Right renal pelvis (tissue), 4 donors: ENCODE measurements at regions not wholly inside any gene's neighbourhood (a gene's known extent, or its start where the extent isn't known, plus 50 kb on each side); places are given as distances from the start of the nearest gene placed in this dataset.
"Not testable (repeated sequence)": the region's sequence is repeated elsewhere in the genome, so short reads cannot be mapped to it uniquely, and the experiment has no call there.

Experiments used
- DNase-seq, 4 donors: peaks; one replicate each; pipeline ENCODE4 v3.0.0-alpha.2; 2013; ENCODE audit warnings: low read depth in 4 of 4, low spot score in 3 of 4, missing footprints in 1 of 4

DNA sequence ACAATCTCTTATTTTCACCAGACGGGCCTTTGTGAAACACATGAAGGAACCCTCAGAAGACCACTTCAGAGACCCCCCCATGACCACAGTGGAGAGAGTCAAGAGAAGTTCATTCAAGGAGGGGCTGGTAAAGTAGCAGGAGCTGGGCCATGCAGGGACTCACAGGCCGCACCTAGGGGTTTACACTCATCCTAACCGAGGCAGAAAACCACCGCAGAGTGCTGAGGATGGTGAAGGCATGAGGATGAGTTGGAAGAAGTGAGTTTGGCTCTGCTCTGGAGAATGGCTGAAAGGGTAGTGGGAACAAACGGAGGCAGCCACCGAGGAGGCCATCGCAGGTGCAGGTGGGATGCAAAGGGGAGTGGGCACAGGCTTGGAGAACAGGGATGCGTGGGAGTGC lies 1046.9 kb downstream of the UQCRFS1 start:
- no peak for DNase-seq

DNA sequence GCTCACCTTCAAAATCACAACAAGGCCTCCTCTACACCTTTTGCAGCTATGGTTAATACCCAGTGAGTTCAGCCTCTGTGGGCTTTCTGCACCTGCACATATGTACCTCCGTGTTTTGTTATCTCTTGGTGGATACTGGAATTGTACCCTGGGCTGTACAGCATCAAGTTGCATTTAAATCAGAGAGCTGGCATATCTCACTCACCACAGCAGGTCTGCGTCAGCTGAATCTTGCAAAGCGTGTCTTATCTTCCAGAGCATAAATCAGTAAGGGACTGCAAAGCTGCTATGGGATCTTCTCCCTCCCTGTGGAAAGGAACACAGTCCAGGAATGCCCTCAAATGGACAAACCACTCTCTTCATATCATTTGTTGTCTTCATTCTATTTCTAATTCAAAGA lies 1048.7 kb downstream of the UQCRFS1 start:
- DNase-seq = no peak

DNA sequence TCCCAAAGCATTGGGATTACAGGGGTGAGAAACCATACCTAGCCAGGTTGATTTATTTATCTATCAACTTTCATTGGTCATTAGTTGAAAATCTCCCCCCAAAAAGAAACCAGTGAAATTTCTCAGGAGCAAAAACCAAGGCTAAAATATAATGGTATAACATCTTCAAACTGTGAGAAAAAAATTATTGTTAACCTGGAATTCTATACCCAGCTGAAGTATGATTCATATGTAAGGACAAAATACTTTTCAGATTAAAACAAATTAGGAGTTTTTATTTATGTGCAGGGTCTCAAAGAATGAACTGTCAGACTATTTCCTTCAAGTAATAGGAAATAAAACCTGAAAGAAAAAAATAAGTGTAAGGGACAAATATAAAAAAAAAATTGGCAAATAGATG lies 1053.9 kb downstream of the UQCRFS1 start:
- DNase-seq = no peak

DNA sequence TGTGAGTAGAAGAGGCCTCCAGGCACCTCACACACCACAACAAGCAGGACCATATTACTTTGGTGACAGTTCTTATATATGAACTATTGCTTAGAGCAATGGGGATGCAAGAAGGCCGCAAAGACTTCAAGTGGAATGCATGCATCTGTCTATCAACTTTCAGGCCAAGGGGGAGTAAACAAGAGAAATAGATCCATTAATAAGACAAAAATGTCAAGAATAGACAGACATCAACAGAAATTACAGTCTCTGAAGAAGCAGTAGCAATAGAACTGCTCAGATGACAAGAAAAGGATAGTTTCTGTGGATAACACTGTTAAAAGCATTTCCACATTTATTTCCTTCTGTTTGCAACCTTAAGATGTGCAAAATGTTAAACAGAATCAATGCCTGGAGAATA lies 1057.7 kb downstream of the UQCRFS1 start:
- no peak for DNase-seq

DNA sequence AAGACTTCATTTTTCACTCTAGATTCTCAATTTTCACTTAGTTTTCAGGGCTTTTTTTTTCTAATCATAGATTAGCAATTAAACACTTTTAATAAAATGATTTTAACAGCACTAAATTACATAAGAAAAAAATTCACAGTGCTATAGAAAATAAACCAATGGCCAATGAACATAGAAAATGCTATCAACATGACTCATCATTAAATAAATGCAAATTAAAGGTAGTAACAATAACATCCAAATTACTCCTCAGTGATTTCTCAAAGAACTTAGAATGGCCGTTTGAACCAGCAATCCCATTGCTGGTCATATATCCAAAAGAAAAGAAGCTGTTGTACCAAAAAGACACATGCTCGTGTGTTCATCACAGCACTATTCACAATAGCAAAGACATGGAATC lies 1058.9 kb downstream of the UQCRFS1 start:
- no peak for DNase-seq

DNA sequence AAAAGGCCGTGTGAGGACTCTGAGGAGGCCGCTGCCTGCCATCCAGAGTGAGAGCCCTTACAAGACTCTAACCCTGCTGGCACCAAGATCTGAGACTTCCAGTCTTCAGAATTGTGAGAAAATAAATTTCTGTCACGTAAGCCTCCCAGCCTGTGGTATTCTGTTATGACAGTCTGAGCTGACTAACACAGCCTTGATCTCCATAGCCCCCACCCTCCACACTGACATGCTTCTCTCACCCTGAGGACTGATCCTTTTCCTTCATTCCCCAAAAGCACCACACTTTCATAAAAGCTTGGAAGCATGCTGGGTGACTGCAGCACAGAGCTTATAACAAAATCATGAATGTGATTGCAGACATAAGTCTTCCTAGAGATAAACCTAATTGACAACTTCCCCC lies 1059.8 kb downstream of the UQCRFS1 start:
- DNase-seq = no peak

DNA sequence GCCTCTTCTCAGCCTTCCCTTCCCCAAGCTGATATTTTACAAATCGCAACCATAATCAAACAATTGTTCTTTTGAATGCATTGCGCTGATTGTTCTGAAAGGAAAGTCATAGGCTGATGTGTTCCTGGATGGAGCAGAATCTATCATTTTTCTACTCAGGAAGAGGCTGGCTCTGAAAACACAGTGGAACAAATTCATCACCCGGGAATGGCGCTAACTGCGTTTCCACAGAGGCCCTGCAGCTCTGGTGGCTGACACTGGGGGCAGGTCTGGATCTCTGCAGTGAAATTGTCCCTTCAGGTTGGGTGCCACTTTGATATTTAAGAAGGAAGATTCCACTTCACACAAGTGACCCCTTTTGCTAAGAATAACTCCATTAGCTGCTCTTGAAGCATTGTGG lies 1060.8 kb downstream of the UQCRFS1 start:
- DNase-seq = no peak

DNA sequence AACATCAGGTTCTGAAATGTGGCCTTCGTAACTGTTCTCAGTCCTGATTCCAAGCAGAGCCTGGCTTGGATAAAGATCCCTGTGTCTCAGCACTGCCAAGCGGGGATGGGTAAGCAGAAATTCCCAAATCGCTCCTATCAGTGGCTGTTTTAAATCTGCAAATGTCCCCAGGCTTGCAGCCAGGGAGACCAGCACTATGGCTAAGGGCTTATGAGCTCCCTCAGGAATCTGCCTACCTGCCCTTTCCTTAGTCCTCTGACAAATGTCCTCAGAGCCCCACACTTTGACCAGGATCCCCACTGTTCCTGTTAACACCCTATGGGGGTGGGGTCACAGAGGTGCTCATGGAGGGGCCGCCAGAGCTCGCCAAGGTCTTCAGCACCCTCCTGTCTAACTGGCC lies 1062.8 kb downstream of the UQCRFS1 start:
- no peak for DNase-seq

DNA sequence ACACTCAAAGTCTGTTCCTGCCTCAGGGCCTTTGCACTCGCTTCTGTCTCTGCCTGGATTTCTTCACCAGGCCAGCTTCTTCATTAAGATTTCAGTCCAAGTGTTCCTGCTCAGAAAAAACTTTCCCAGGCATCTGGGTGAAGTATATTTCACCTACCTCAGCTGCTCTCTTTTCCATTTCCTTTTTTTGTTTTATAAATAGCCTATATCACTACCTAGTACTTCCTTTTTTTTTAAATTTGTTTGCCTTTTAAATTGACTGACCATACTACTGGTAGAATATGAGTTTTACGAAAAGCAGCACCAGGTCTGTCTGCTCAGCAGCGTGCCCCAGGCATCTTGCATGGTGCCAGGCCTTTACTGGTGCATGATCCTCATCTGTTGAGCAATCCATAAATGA lies 1064.4 kb downstream of the UQCRFS1 start:
- DNase-seq = no peak

DNA sequence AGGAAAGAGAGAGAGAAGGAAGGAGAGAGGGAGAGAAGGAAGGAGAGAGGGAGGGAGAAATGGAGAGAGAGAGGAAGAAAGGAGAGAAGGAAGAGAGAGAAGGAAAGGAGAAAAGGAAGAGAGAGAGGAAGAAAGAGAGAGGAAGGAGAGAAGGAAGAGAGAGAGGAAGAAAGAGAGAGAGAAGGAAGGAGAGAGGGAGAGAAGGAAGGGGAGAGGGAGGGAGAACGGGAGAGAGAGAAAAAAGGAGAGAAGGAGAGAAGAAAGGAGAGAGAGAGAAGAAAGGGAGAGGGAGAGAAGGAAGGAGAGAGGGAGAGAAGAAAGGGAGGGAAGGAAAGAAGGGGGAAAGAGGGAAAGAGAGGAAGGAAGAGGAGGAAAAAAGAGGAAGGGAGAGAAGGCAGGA lies 1070.7 kb downstream of the UQCRFS1 start:
- DNase-seq = no peak

DNA sequence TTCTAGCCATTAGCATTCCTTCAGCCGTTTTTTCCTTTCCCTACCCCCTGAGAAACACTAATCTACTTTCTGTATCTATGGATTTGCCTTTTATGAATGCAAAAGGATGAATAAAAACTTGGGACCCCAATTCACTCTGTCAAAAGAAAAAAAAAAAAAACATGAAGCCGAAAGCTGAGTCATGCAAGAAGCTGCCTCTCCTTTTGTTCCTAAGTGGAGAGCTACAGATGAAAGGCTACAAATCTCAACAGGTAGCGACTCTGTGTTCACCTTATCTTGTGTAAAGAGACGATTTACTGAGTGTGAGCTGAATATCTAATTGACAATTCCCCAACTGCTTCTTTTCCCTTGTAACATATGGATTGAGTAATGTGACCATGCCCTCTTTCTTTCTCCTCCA lies 1072.8 kb downstream of the UQCRFS1 start:
- DNase-seq = no peak

DNA sequence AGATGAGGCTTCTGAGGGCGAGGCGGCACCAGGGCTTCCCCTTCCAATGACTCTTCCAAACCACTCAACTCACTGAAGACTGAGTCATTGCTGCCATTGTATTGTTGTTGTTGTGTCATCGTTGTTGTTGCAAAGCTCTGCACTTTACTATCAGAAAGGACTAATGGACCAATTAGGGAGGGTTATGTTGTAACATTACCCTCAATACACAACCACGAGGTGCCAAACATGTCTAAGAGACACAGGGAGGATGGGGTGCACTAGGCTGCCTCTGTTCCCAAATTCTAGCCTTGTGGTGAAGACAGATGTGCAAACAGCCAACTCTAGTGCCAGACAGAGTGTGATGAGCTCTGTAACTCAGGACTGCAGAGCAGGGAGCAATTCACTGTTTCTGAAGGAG lies 1075.2 kb downstream of the UQCRFS1 start:
- no peak for DNase-seq

DNA sequence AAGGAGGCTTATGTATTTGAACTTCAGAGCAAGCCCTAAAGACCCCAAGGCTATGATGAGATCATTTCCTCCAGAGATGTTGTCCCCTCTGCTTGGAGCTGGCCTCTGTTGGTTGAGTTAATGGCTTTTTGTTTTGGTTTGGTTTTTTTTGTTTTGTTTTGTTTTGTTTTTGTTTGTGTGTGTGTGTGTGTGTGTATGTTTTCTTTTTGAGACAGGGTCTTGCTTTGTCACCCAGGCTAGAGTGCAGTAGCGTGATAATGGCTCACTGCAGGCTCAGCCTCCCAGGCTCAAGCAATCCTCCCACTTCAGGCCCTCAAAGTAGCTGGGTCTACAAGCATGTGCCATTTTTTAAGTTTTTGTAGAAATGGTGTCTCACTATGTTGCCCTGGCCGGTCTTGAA lies 1076.2 kb downstream of the UQCRFS1 start:
- DNase-seq = no peak

DNA sequence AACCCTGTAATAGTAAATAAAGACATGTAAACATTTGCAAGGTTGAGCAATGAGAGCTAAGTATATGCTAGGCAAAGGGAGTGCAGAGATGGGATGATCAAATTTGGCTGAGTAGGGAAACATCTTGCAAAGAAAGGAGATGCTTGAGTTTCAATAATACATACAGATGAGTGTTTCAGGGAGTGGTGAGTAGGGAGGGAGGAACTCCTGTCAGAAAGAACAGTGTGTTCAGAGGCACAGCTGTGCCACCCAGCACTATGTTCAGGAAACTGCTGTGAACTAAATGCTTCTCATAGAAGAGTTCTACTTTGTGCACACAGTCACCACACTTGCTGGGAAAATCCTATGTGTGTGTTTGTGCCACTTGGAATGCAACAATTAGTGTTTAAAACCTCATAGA lies 1077.1 kb downstream of the UQCRFS1 start:
- no peak for DNase-seq

DNA sequence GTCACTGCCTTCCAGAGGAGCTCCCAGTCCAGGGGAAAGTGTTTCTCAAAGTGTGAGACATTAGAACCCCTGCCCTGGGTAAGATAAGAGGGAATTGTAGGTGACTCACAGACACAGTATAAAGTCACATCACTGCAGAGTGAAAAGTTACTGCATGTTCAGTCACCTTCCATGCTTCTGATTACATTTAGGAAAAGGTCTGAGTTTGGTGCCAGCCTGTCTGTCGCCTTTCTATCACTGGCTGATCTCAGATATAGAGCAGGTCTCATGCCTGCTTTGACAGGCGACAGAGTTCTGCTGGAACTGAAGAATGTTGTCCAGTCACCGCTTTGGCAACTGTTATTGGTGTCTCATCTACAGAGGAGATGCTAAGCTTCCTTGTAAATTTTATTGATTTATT lies 1078.6 kb downstream of the UQCRFS1 start:
- DNase-seq = no peak

DNA sequence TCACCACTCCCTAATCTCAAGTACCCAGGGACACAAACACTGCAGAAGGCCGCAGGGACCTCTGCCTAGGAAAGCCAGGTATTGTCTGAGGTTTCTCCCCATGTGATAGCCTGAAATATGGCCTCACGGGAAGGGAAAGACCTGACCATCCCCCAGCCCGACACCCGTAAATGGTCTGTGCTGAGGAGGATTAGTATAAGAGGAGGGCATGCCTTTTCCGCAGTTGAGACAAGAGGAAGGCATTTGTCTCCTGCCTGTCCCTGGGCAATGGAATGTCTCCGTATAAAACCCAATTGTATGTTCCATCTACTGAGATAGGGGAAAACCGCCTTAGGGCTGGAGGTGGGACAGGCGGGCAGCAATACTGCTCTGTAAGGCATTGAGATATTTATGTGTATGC lies 1082.1 kb downstream of the UQCRFS1 start:
- DNase-seq = not testable (repeated sequence)

DNA sequence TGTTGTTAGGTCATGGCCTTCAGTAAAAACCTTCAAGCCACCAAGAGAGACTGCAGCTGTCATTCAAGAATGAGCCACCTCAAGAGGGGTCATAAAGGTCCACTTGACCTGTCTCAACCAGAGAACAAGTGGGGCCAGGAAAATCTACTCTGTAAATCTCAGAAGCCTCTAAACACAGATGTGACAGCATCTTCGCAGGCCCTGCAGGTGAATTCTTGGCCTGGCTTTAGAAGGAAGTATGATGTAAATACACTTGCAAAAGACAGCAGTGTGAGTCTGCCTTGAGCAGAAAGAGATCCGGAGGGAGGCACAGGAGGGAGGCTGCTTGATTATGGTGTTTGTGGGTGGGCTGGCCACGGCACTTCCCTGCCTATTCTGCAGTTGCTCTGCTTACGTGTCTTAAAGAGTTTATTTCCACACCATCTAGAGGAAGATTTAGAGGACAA lies 1082.9 kb downstream of the UQCRFS1 start:
- no peak for DNase-seq

DNA sequence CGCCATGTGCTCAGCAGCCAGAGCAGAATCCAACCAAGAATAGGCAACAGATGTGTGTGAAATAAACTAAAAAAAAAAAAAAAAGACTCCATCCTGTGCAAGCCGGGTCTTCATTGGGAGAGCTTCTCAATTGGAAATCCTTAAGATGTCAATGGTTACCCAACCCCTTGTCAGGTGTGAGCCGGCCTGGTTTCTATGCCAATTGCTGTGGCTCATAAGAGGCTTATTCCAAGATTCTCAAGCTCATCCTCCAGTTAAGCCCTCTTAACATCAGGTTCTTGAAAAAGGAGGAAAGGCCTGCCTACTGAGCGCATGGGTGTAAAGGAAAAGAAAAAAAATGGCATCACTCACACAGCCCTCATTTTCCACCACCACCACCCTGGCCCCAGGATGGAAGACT lies 1084.6 kb downstream of the UQCRFS1 start:
- no peak for DNase-seq

DNA sequence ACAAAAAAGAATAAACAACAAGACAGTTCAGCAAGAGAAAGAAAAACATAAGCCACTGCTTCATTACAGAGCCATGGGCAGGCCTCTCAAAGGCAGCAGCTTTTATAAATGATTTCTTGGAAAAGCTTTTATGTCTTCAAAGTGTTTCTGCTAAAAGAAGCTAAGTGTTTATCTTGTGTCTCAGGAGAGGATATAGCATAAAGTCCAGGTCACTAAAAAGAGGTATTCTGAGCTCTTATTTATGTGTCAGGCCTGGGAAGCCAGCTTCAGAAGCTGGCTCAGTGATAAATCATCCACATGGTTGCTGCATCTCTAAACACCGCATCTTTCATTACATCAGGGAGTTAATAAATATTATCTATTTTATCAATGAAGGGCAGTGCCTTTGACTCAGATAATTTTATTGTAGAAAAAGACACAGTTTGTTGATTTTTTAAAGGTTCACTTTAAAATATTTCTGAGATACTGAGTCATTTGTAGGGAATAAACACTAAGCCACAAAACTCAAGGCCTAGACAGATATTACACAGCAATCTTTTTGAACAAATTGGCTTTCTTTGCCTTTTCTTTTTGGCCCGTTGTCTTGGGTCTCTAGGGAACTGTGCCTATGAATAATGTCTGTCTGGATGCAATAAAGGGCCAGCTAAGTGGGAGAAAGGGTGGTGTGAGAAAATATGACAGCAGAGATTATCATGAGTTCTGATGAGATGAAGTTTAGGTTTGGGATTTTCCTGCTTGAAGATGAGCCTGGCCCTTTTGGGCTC lies 1086.6 kb downstream of the UQCRFS1 start:
- no peak for DNase-seq

DNA sequence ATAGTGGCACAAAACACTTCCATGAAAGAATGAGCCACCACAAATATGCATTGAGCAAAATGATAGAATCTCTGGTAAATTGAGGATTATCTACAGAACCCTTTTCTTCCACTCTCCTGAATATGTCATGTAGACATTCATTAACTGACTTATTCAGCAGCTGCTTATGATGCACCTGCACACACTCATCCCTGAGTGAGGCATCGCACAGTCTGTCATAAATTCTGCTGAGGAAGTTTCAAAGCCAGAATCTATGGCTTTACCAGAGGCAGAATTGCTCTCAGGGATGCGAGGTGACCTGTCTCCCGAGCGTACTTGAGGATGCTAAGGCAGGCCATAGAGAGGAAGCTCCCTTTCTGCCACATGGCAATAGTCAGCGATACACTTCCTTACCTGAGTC lies 1090.2 kb downstream of the UQCRFS1 start:
- no peak for DNase-seq

DNA sequence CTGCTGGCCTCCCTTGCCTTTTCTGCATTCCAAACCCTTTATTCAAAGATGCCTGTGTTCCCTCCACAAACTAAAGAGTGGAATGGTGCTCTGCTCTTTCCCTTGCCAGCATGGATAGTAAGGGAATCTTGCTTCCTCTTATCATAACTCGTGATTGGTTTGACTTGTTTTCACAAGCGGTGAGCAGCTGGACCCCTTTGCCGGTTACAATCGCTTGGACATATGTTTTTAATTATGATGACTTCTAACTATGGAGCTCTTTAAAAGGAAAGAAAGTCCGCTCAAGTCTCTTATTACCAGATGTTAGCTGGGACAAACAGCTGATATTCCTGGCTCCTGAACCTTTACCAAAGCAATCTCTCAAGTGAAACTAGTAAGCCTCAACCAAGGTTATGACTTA lies 1094.7 kb downstream of the UQCRFS1 start:
- DNase-seq = no peak

DNA sequence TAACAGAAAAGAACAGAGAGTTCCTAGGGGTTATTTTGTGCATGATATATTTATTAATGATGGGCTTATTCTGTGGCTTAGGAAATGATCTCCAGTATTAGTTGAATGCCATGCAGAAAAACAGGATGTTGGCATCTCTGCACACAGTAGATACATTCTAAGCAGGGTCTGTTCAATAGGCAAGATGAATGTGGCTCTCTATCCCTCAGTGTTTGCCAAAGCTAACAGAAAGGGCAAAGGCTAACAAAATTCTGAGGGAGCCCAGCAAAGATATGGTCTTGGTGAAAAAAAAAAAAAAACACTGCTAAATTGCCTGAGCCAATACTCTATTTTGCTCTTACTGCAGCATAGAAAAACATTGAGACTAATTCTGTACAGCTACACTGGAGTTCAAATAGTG lies 1095.8 kb downstream of the UQCRFS1 start:
- DNase-seq = no peak

DNA sequence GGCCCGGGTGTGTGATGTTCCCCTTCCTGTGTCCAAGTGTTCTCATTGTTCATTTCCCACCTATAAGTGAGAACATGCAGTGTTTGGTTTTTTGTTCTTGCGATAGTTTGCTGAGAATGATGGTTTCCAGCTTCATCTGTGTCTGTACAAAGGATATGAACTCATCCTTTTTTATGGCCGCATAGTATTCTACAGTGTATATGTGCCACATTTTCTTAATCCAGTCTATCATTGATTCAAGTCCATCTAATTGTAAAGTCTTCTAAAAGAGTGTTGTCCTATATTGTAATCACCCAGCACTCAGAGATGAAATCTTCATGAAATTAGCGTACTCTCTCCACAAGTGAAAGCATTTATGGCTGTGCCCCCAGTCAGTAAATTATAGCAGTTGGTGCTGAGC lies 1096.6 kb downstream of the UQCRFS1 start:
- DNase-seq = not testable (repeated sequence)
